ENCODE measurements at regions not wholly inside any gene's neighbourhood (a gene's known extent, or its start where the extent isn't known, plus 50 kb on each side); places are given as distances from the start of the nearest gene placed in this dataset.

- Histone ChIP-seq H4K5ac (ENCODE audit: low read depth, low read length) (no peak overlapping the region), H3K9me3 (ENCODE audit: control insufficient read depth, insufficient read depth, low read length) (no peaks in the 10 kb centered on the region), H4K8ac (ENCODE audit: low read depth in 2 of 2, low read length in 2 of 2) (no peak overlapping the region), H3K4me2 (ENCODE audit: low read depth, low read length) (no peak overlapping the region), H3K27me3 (ENCODE audit: control insufficient read depth, insufficient read depth, low read length) (no peaks in the 10 kb centered on the region; the same call in none of the 2 replicates), H3K36me3 (ENCODE audit: control insufficient read depth, insufficient read depth, low read length) (no peaks in the 10 kb centered on the region), H2BK120ac (ENCODE audit: low read depth, low read length) (no peak overlapping the region), H2BK20ac (ENCODE audit: low read depth, low read length) (no peak overlapping the region), H4K91ac (ENCODE audit: insufficient read depth, low read depth, low read length) (no peak overlapping the region), H3K56ac (ENCODE audit: extremely low read depth, insufficient read depth, low read length) (no peak overlapping the region), H2BK15ac (ENCODE audit: low read depth, low read length) (no peak overlapping the region), H2AK5ac (ENCODE audit: low read depth, low read length) (no peak overlapping the region), H3K4ac (ENCODE audit: low read depth, low read length) (no peak overlapping the region), H2AFZ (replicated peaks; ENCODE audit: low read length, poor library complexity) (no peak overlapping the region), H3K27ac (ENCODE audit: insufficient read depth, low read length) (no peak overlapping the region), H3K4me3 (ENCODE audit: insufficient read depth, low read depth, low read length) (no peak overlapping the region), H3K4me1 (ENCODE audit: control insufficient read depth, insufficient read depth, low read length) (no peaks in the 10 kb centered on the region), H3K9me1 (ENCODE audit: insufficient read depth, low read length) (no peaks in the 10 kb centered on the region), H4K20me1 (ENCODE audit: insufficient read depth, low read length) (no peaks in the 10 kb centered on the region), H3K79me1 (ENCODE audit: low read depth in 1 of 2, low read length in 2 of 2) (no peaks in the 10 kb centered on the region), H3K18ac (ENCODE audit: low read depth, low read length) (no peak overlapping the region), H3K23ac (ENCODE audit: low read depth, low read length) (no peak overlapping the region), H3K14ac (replicated peaks; ENCODE audit: low read depth, low read length) (no peak overlapping the region), H2AK9ac (replicated peaks; ENCODE audit: low read depth, low read length, poor library complexity) (no peak overlapping the region), H3K9ac (ENCODE audit: low read depth, low read length) (no peak overlapping the region), H2BK5ac (ENCODE audit: low read depth, low read length, poor library complexity, severe bottlenecking) (no peak overlapping the region)
- dilution Hi-C loops (cut with HindIII; ENCODE audit: low sequenced_read_pairs, unreplicated experiment) = no loop called here
- ChIA-PET CTCF (no interaction called here), POLR2A (ENCODE audit: unreplicated experiment) (no interaction called here)
- TF ChIP-seq POLR2A (IDR thresholded peaks at IDR 0.05; ENCODE audit: low read depth, low read length) = no peak
- no peak for TF ChIP-seq CEBPB (IDR thresholded peaks at IDR 0.05; ENCODE audit: low read depth, low read length)
- TF ChIP-seq NFE2L2 (IDR thresholded peaks at IDR 0.05; ENCODE audit: low read depth, low read length) = no peak
- no peak for TF ChIP-seq CHD1 (IDR thresholded peaks at IDR 0.05; ENCODE audit: low read depth, low read length)
- TF ChIP-seq MAZ (IDR thresholded peaks at IDR 0.05; ENCODE audit: borderline replicate concordance, low read depth, low read length) = no peak
- TF ChIP-seq RAD21 (IDR thresholded peaks at IDR 0.05; ENCODE audit: low read length) = no peak
- no peak for TF ChIP-seq ELK1 (IDR thresholded peaks at IDR 0.05; ENCODE audit: borderline replicate concordance, low read depth, low read length)
- no peak for TF ChIP-seq MXI1 (IDR thresholded peaks at IDR 0.05; ENCODE audit: borderline replicate concordance, low read depth, low read length)
- no peak for TF ChIP-seq MAFK (IDR thresholded peaks at IDR 0.05; ENCODE audit: low read depth, low read length)
- TF ChIP-seq CTCF (conservative IDR thresholded peaks at IDR 0.05; ENCODE audit: low read depth, low read length) = no peak
- no peak for TF ChIP-seq RCOR1 (IDR thresholded peaks at IDR 0.05; ENCODE audit: insufficient replicate concordance, low read length)
- TF ChIP-seq RFX5 (IDR thresholded peaks at IDR 0.05; ENCODE audit: low read depth, low read length) = no peak
- TF ChIP-seq USF2 (IDR thresholded peaks at IDR 0.05; ENCODE audit: low read depth, low read length) = no peak
- TF ChIP-seq SMC3 (IDR thresholded peaks at IDR 0.05; ENCODE audit: low read depth, low read length) = no peak
- no peak for TF ChIP-seq BHLHE40 (IDR thresholded peaks at IDR 0.05; ENCODE audit: low read depth, low read length)
- intact Hi-C loops (cut with micrococcal nuclease) = no loop called here
- in situ Hi-C loops (cut with MboI; ENCODE audit: low sequenced_read_pairs) = no loop called here
- no peak for ATAC-seq (ENCODE audit: low read depth)
- WGBS, 2 experiments (ENCODE audit: extremely low coverage in 2 of 2, insufficient read length in 1 of 2) = no CpG with 5 or more reads among the region's 16 CpGs
- no TSS peak for BruUV-seq (replicated peaks)
- DNase-seq = no peak
Measured at GRCh38 chr20:24815196-24815815, 133.8 kb upstream of the CST7 start.
